IMR-90 (cell line): ENCODE measurements at regions not wholly inside any gene's neighbourhood (a gene's known extent, or its start where the extent isn't known, plus 50 kb on each side); places are given as distances from the start of the nearest gene placed in this dataset.

Experiments
- ATAC-seq: fragments of 200-7000 bp; cut with Tn5 transposase; 2 replicates; pipeline ENCODE4 v1.9.1; 2020; ENCODE audit warnings: low read depth, mild to moderate bottlenecking, moderate library complexity
- BruUV-seq: library from RNA; stranded (reverse); fragments of 400-500 nt; replicated peaks from 2 replicates; lab custom pipeline; 2021; lab: Mats Ljungman, UMichigan
- CTCF ChIA-PET: fragments of 300-600 bp; formaldehyde crosslinking; extraction: SDS; loops from one replicate; lab custom pipeline; 2021; ENCODE audit warnings: antibody characterized with exemption; lab: Yijun Ruan, JAX
- POLR2A ChIA-PET: fragments of 300-600 bp; sonication (Branson Sonifier 250); formaldehyde crosslinking; loops from one replicate; lab custom pipeline; 2022; ENCODE audit warnings: antibody characterized with exemption; ENCODE audit not compliant: unreplicated experiment; lab: Charles Lee
- DNase-seq: peaks from one replicate; pipeline ENCODE4 v3.0.0; 2013
- H2AFZ ChIP-seq: replicated peaks from 2 replicates; pipeline ENCODE3; 2013; ENCODE audit warnings: low read length, mild to moderate bottlenecking; ENCODE audit not compliant: poor library complexity
- H2AK5ac ChIP-seq: 2 replicates; pipeline ENCODE4 v1.6.1; 2013; ENCODE audit warnings: low read depth, low read length, inconsistent platforms
- H2AK9ac ChIP-seq: replicated peaks from 2 replicates; pipeline ENCODE3; 2013; ENCODE audit warnings: mild to moderate bottlenecking, low read depth, low read length, moderate library complexity; ENCODE audit not compliant: poor library complexity
- H2BK120ac ChIP-seq: 2 replicates; pipeline ENCODE4 v1.6.1; 2013; ENCODE audit warnings: low read depth, low read length, inconsistent platforms
- H2BK15ac ChIP-seq: 3 replicates; pipeline ENCODE4 v1.6.1; 2013; ENCODE audit warnings: low read depth, low read length, inconsistent platforms
- H2BK20ac ChIP-seq: 2 replicates; pipeline ENCODE4 v1.6.1; 2013; ENCODE audit warnings: low read depth, mild to moderate bottlenecking, inconsistent platforms, low read length, moderate library complexity
- H2BK5ac ChIP-seq: 2 replicates; pipeline ENCODE4 v1.6.1; 2013; ENCODE audit warnings: mild to moderate bottlenecking, low read depth, low read length, inconsistent platforms; ENCODE audit not compliant: poor library complexity, severe bottlenecking
- H3K14ac ChIP-seq: replicated peaks from 2 replicates; pipeline ENCODE4 v1.6.1; 2013; ENCODE audit warnings: low read depth, low read length, inconsistent platforms
- H3K18ac ChIP-seq: 2 replicates; pipeline ENCODE4 v1.6.1; 2013; ENCODE audit warnings: low read depth, low read length, control low read depth
- H3K23ac ChIP-seq: 2 replicates; pipeline ENCODE4 v1.6.1; 2013; ENCODE audit warnings: low read depth, low read length, inconsistent platforms
- H3K27ac ChIP-seq: 2 replicates; pipeline ENCODE4 v1.5.1; 2013; ENCODE audit warnings: mild to moderate bottlenecking, control low read depth, low read length; ENCODE audit not compliant: insufficient read depth
- H3K27me3 ChIP-seq: 2 replicates; pipeline ENCODE4 v1.6.1; 2013; ENCODE audit warnings: low read length; ENCODE audit not compliant: control insufficient read depth, insufficient read depth
- H3K36me3 ChIP-seq: 2 replicates; pipeline ENCODE4 v1.6.1; 2013; ENCODE audit warnings: low read length, mixed read lengths; ENCODE audit not compliant: control insufficient read depth, insufficient read depth
- H3K4ac ChIP-seq: 2 replicates; pipeline ENCODE4 v1.6.1; 2013; ENCODE audit warnings: low read depth, low read length, inconsistent platforms
- H3K4me1 ChIP-seq: 2 replicates; pipeline ENCODE4 v1.6.1; 2013; ENCODE audit warnings: low read length, mixed read lengths; ENCODE audit not compliant: control insufficient read depth, insufficient read depth
- H3K4me2 ChIP-seq: 2 replicates; pipeline ENCODE4 v1.6.1; 2013; ENCODE audit warnings: low read depth, mild to moderate bottlenecking, control low read depth, low read length, moderate library complexity
- H3K4me3 ChIP-seq: 2 replicates; pipeline ENCODE4 v1.5.1; 2013; ENCODE audit warnings: low read depth, mild to moderate bottlenecking, control low read depth, low read length, moderate library complexity; ENCODE audit not compliant: insufficient read depth
- H3K56ac ChIP-seq: 2 replicates; pipeline ENCODE4 v1.6.1; 2013; ENCODE audit warnings: low read length, inconsistent platforms; ENCODE audit not compliant: insufficient read depth; ENCODE audit errors: extremely low read depth
- H3K79me1 ChIP-seq, 2 experiments: 2 replicates each; pipeline ENCODE4 v1.6.1; 2013; ENCODE audit warnings: low read length in 2 of 2, inconsistent platforms in 1 of 2, low read depth in 1 of 2
- H3K9ac ChIP-seq: 2 replicates; pipeline ENCODE4 v1.6.1; 2013; ENCODE audit warnings: low read depth, low read length, control low read depth
- H3K9me1 ChIP-seq: 2 replicates; pipeline ENCODE4 v1.6.1; 2013; ENCODE audit warnings: low read length, inconsistent platforms; ENCODE audit not compliant: insufficient read depth
- H3K9me3 ChIP-seq: 2 replicates; pipeline ENCODE4 v1.6.1; 2013; ENCODE audit warnings: low read length; ENCODE audit not compliant: control insufficient read depth, insufficient read depth
- H4K20me1 ChIP-seq: 2 replicates; pipeline ENCODE4 v1.6.1; 2013; ENCODE audit warnings: low read length, inconsistent platforms; ENCODE audit not compliant: insufficient read depth
- H4K5ac ChIP-seq: 2 replicates; pipeline ENCODE4 v1.6.1; 2013; ENCODE audit warnings: mild to moderate bottlenecking, low read depth, low read length, control low read depth
- H4K8ac ChIP-seq, 2 experiments: 2 replicates each; pipeline ENCODE4 v1.6.1; 2013; ENCODE audit warnings: low read depth in 2 of 2, low read length in 2 of 2, control low read depth in 1 of 2, inconsistent platforms in 1 of 2
- H4K91ac ChIP-seq: 2 replicates; pipeline ENCODE4 v1.6.1; 2013; ENCODE audit warnings: low read depth, low read length, inconsistent platforms; ENCODE audit not compliant: insufficient read depth
- BHLHE40 ChIP-seq: fragments of 150-350 bp; IDR thresholded peaks from 2 replicates; pipeline ENCODE4 v1.6.1; 2016; ENCODE audit warnings: mild to moderate bottlenecking, low read depth, low read length
- CEBPB ChIP-seq: IDR thresholded peaks from 2 replicates; pipeline ENCODE4 v1.6.1; 2012; ENCODE audit warnings: low read depth, low read length, improper control_type of control experiment
- FOS ChIP-seq: fragments of 150-350 bp; IDR thresholded peaks from 2 replicates; pipeline ENCODE4 v1.6.1; 2016; ENCODE audit warnings: low read depth, low read length
- MAFK ChIP-seq: IDR thresholded peaks from 2 replicates; pipeline ENCODE4 v1.6.1; 2012; ENCODE audit warnings: low read depth, low read length, improper control_type of control experiment
- MAZ ChIP-seq: IDR thresholded peaks from 2 replicates; pipeline ENCODE4 v1.6.1; 2012; ENCODE audit warnings: low read depth, mild to moderate bottlenecking, low read length, improper control_type of control experiment, moderate library complexity, borderline replicate concordance
- NFE2L2 ChIP-seq: fragments of 150-350 bp; IDR thresholded peaks from 2 replicates; pipeline ENCODE4 v1.6.1; 2016; ENCODE audit warnings: low read depth, mild to moderate bottlenecking, low read length
- POLR2A ChIP-seq: IDR thresholded peaks from 2 replicates; pipeline ENCODE4 v1.6.1; 2012; ENCODE audit warnings: mild to moderate bottlenecking, low read depth, low read length
- RAD21 ChIP-seq: IDR thresholded peaks from 2 replicates; pipeline ENCODE4 v1.6.1; 2012; ENCODE audit warnings: low read length, improper control_type of control experiment
- RCOR1 ChIP-seq: IDR thresholded peaks from 2 replicates; pipeline ENCODE4 v1.6.1; 2012; ENCODE audit warnings: mild to moderate bottlenecking, low read length, improper control_type of control experiment; ENCODE audit not compliant: insufficient replicate concordance
- RFX5 ChIP-seq: IDR thresholded peaks from 2 replicates; pipeline ENCODE4 v1.8.0; 2012; ENCODE audit warnings: low read depth, mild to moderate bottlenecking, low read length, moderate library complexity
- dilution Hi-C: fragments of 300-500 bp; cut with HindIII; formaldehyde crosslinking; loops from one replicate; pipeline ENCODE4 v1.14.3; 2018; ENCODE audit warnings: low sequenced_read_pairs; ENCODE audit not compliant: unreplicated experiment
- in situ Hi-C: fragments of 300-500 bp; cut with MboI; formaldehyde crosslinking; loops from 3 replicates; pipeline ENCODE4 v1.14.3; 2019; ENCODE audit warnings: low sequenced_read_pairs, inconsistent platforms, mixed read lengths
- intact Hi-C: fragments of 100-400 bp; cut with micrococcal nuclease; formaldehyde crosslinking; loops from 2 replicates; pipeline ENCODE4 v1.10.0; 2022
- TF ChIP-seq, protein P1 (sequence below): fragments of 150-350 bp; IDR thresholded peaks from 2 replicates; pipeline ENCODE4 v1.6.1; 2016; ENCODE audit warnings: low read depth, mild to moderate bottlenecking, low read length, moderate library complexity, borderline replicate concordance
- TF ChIP-seq, protein P2 (sequence below): conservative IDR thresholded peaks from 2 replicates; pipeline ENCODE4 v1.5.1; 2012; ENCODE audit warnings: mild to moderate bottlenecking, low read depth, low read length, improper control_type of control experiment

DNA sequence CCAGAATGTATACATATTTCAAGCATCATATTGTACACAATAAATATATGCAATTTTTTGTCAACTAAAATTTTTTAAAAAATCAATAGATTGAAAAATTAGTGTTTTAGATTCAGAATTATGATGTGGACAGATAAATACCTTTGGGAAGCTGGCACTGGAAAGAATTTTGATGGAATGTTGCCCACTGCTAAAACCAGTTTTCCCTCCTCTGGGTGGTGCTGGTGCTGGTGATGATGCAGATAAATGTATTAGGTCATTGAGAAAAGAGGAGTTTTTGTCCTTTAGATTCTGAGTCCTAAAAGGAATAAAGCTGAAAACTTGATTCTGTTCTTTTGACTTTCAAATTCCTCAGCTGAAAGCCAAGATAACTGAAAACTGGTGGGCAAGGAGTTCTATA lies 56.0 kb upstream of the SUCLG2 start:
- no peak for ATAC-seq
- Histone ChIP-seq H3K79me1 (no peaks in the 10 kb centered on the region), H2BK15ac (no peak overlapping the region), H4K91ac (no peak overlapping the region), H3K36me3 (no peaks in the 10 kb centered on the region), H2BK5ac (no peak overlapping the region), H3K23ac (no peak overlapping the region), H4K5ac (no peak overlapping the region), H3K4me1 (0 out of 2 replicates have a peak, but pooled peaks cover 2% of the 10 kb centered on the region), H3K4ac (no peak overlapping the region), H3K14ac (no peak overlapping the region), H3K9me3 (no peaks in the 10 kb centered on the region), H4K20me1 (no peaks in the 10 kb centered on the region), H2AK9ac (no peak overlapping the region), H3K27ac (no peak overlapping the region), H3K56ac (no peak overlapping the region), H3K4me3 (no peak overlapping the region), H2AK5ac (no peak overlapping the region), H2AFZ (no peak overlapping the region), H4K8ac (no peak overlapping the region), H2BK20ac (no peak overlapping the region), H3K27me3 (no peaks in the 10 kb centered on the region), H3K9ac (no peak overlapping the region), H3K9me1 (no peaks in the 10 kb centered on the region; the same call in 1 of the 2 replicates), H2BK120ac (no peak overlapping the region), H3K18ac (no peak overlapping the region), H3K4me2 (no peak overlapping the region)
- in situ Hi-C loops (no loop called here), dilution Hi-C loops (no loop called here), intact Hi-C loops (no loop called here)
- ChIA-PET CTCF (no interaction called here), POLR2A (no interaction called here)
- TF ChIP-seq MAZ: no peak
- TF ChIP-seq RFX5: no peak
- no peak for TF ChIP-seq BHLHE40
- TF ChIP-seq FOS: no peak
- TF ChIP-seq, protein P1, sequence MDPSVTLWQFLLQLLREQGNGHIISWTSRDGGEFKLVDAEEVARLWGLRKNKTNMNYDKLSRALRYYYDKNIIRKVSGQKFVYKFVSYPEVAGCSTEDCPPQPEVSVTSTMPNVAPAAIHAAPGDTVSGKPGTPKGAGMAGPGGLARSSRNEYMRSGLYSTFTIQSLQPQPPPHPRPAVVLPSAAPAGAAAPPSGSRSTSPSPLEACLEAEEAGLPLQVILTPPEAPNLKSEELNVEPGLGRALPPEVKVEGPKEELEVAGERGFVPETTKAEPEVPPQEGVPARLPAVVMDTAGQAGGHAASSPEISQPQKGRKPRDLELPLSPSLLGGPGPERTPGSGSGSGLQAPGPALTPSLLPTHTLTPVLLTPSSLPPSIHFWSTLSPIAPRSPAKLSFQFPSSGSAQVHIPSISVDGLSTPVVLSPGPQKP: no peak
- no peak for TF ChIP-seq RAD21
- TF ChIP-seq RCOR1: no peak
- no peak for TF ChIP-seq NFE2L2
- TF ChIP-seq POLR2A: no peak
- no peak for TF ChIP-seq MAFK
- TF ChIP-seq CEBPB: no peak
- TF ChIP-seq, protein P2, sequence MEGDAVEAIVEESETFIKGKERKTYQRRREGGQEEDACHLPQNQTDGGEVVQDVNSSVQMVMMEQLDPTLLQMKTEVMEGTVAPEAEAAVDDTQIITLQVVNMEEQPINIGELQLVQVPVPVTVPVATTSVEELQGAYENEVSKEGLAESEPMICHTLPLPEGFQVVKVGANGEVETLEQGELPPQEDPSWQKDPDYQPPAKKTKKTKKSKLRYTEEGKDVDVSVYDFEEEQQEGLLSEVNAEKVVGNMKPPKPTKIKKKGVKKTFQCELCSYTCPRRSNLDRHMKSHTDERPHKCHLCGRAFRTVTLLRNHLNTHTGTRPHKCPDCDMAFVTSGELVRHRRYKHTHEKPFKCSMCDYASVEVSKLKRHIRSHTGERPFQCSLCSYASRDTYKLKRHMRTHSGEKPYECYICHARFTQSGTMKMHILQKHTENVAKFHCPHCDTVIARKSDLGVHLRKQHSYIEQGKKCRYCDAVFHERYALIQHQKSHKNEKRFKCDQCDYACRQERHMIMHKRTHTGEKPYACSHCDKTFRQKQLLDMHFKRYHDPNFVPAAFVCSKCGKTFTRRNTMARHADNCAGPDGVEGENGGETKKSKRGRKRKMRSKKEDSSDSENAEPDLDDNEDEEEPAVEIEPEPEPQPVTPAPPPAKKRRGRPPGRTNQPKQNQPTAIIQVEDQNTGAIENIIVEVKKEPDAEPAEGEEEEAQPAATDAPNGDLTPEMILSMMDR: no peak
- DNase-seq: no peak
- BruUV-seq: no TSS peak
